ENCODE measurements at regions not wholly inside any gene's neighbourhood (a gene's known extent, or its start where the extent isn't known, plus 50 kb on each side); places are given as distances from the start of the nearest gene placed in this dataset.

GRCh38 chr5:33129309-33129708, 311.5 kb upstream of the TARS1 start (continued):
- TF ChIP-seq ARID3B (CRISPR knock-in tag; IDR thresholded peaks at IDR 0.05; ENCODE audit: borderline replicate concordance) (no peak), SLC30A9 (CRISPR knock-in tag; IDR thresholded peaks at IDR 0.05) (no peak), MAFG (tag; conservative IDR thresholded peaks at IDR 0.05) (no peak), HMGN3 (IDR thresholded peaks at IDR 0.05; ENCODE audit: borderline replicate concordance, extremely low read depth, insufficient read length, low read depth, low read length) (no peak)

GRCh38 chr5:33136785-33137184, 304.0 kb upstream of the TARS1 start:
- Histone ChIP-seq H3K27me3 (ENCODE audit: control insufficient read depth in 2 of 2, insufficient read depth in 2 of 2, low read length in 2 of 2) (no peaks in the 10 kb centered on the region), H3K79me2 (ENCODE audit: control insufficient read depth, insufficient read depth, low read length) (no peaks in the 10 kb centered on the region), H3K9ac (ENCODE audit: insufficient read depth in 1 of 2, low read depth in 2 of 2, low read length in 2 of 2) (no peak overlapping the region), H3K36me3 (ENCODE audit: control insufficient read depth, insufficient read depth, low read length) (no peaks in the 10 kb centered on the region), H3K4me1 (replicated peaks in 1 of 2; ENCODE audit: control insufficient read depth in 2 of 2, insufficient read depth in 2 of 2, low read length in 2 of 2) (no peaks in the 10 kb centered on the region), H2AFZ (ENCODE audit: low read depth, low read length) (no peak overlapping the region), H3K9me1 (ENCODE audit: control insufficient read depth, insufficient read depth, low read length) (no peaks in the 10 kb centered on the region), H3K4me3 (no peak overlapping the region), H4K20me1 (replicated peaks; ENCODE audit: control insufficient read depth, insufficient read depth, low read length) (no peaks in the 10 kb centered on the region), H3K27ac (ENCODE audit: extremely low read depth, low read depth, low read length) (no peak overlapping the region), H3K9me3 (replicated peaks; ENCODE audit: control insufficient read depth, insufficient read depth, low read depth, low read length) (no peaks in the 10 kb centered on the region), H3K4me2 (ENCODE audit: insufficient read depth, low read length) (no peak overlapping the region)
- ATAC-seq = no peak
- WGBS (ENCODE audit: insufficient coverage, low coverage, missing lambda C conversion rate) = 0% methylated on average over 1 of the region's 1 CpG
- intact Hi-C loops (cut with micrococcal nuclease) (no loop called here), in situ Hi-C loops (cut with MboI) (no loop called here)
- BruUV-seq (replicated peaks) = no TSS peak
- FAIRE-seq = no peak
- POLR2A ChIA-PET = interaction anchor here (0.8 to 1.0 kb wide), 2 partner anchors 15 to 266 kb away, joined by 3 to 4 read pairs; no protein-coding TSS in a partner anchor
- TF ChIP-seq CBX5 (IDR thresholded peaks at IDR 0.05; ENCODE audit: borderline replicate concordance, low read depth) (0 out of 2 replicates have a peak, but pooled peaks have one; percentile 32), TRIM28 (IDR thresholded peaks at IDR 0.05) (peak; percentile 52; the same call in 1 of the 2 replicates), NBN (IDR thresholded peaks at IDR 0.05; ENCODE audit: low read depth) (no peak)
- CTCF ChIA-PET (ENCODE audit: low intra/inter-chr PET ratio) = no interaction called here
- DNase-seq (ENCODE audit: extremely low read depth in 1 of 4, low spot score in 3 of 4) = no peak
